Heart left ventricle (tissue), 16 donors: ENCODE measurements at regions not wholly inside any gene's neighbourhood (a gene's known extent, or its start where the extent isn't known, plus 50 kb on each side); places are given as distances from the start of the nearest gene placed in this dataset.

Experiments
- ATAC-seq, 4 donors: fragments of 200-7000 bp; cut with Tn5 transposase; one replicate each; pipeline ENCODE4 v1.9.1; 2020 to 2022; ENCODE audit warnings: moderate library complexity in 4 of 4, mild to moderate bottlenecking in 3 of 4, moderate number of reproducible peaks in 1 of 4
- DNase-seq, 5 donors: peaks; one replicate each; pipeline ENCODE4 v3.0.0-alpha.2; 2020
- H3K27ac ChIP-seq, 12 donors: fragments of 200-600 bp; sonication (generic) in 4 of 12; one replicate each; pipeline versions ENCODE4 v1.5.0 to v1.8.0; 2016 to 2022; ENCODE audit warnings: mild to moderate bottlenecking in 2 of 12
- H3K27me3 ChIP-seq, 9 donors: fragments of 200-600 bp; sonication (generic) in 2 of 9; one replicate each; pipeline versions ENCODE4 v1.5.1 to v1.8.0; 2016 to 2022; ENCODE audit warnings: mild to moderate bottlenecking in 3 of 9
- H3K36me3 ChIP-seq, 9 donors: fragments of 200-600 bp; sonication (generic) in 2 of 9; one replicate each; pipeline versions ENCODE4 v1.5.0 to v1.8.0; 2018 to 2022; ENCODE audit warnings: mild to moderate bottlenecking in 2 of 9
- H3K4me1 ChIP-seq, 12 donors: fragments of 200-600 bp; sonication (generic) in 4 of 12; one replicate each; pipeline versions ENCODE4 v1.5.0 to v1.8.0; 2016 to 2022; ENCODE audit warnings: mild to moderate bottlenecking in 3 of 12
- H3K4me3 ChIP-seq, 12 donors: fragments of 200-600 bp; sonication (generic) in 4 of 12; one replicate each; pipeline versions ENCODE4 v1.5.0 to v1.8.0; 2017 to 2022; ENCODE audit warnings: mild to moderate bottlenecking in 9 of 12, moderate library complexity in 4 of 12
- H3K9me3 ChIP-seq, 12 donors: fragments of 200-600 bp; sonication (generic) in 4 of 12; one replicate each; pipeline versions ENCODE4 v1.5.0 to v1.8.0; 2016 to 2022; ENCODE audit warnings: mild to moderate bottlenecking in 1 of 12
- POLR2A ChIP-seq, 2 donors: fragments of 450-650 bp; IDR thresholded peaks; one replicate each; pipeline ENCODE4 v1.6.1; 2017; ENCODE audit warnings: antibody characterized with exemption in 2 of 2, mild to moderate bottlenecking in 2 of 2, moderate library complexity in 2 of 2
- WGBS, 4 donors: extraction: QIAGEN DNeasy Blood & Tissue Kit in 2 of 4; methylation state at CpG; one replicate each; pipeline versions ENCODE4 v1.1.5 to v1.1.7; 2013 to 2018; 5-methylcytosine and 5-hydroxymethylcytosine counted together
- intact Hi-C, 10 donors: fragments of 100-400 bp; cut with DNase I; formaldehyde crosslinking; loops; one replicate each; pipeline versions ENCODE4 v1.11.1 to v1.14.2; 2022
- TF ChIP-seq, protein P1 (sequence below), 12 donors: fragments of 200-600 bp; sonication (generic) in 4 of 12; IDR thresholded peaks; one replicate each; pipeline versions ENCODE4 v1.5.0 to v1.8.0; 2018 to 2022; ENCODE audit warnings: antibody characterized with exemption in 12 of 12, mild to moderate bottlenecking in 5 of 12
- donor health status: ischemic (EF 13 %, LVEDD 7.1; RV severe dilation, severe dysfunction).
- donor health status: healthy with polysubstance abuse.
- donor health status: DM: no; HTN: yes; CAD: no.
- donor health status: DM: no; HTN: no; CAD: no.
- donor health status: ischemic (EF 25% LVEDD 6.9; RV normal size, moderate dysfunction).
- donor health status: ischemic (EF 25% LVEDD 5.7; RV mildly dilated, moderate dysfunction).
- donor health status: healthy.
- donor health status: DM: yes; HTN: yes; CAD: no.
- donor health status: ischemic (EF 35%, LVEDD 5.7; RV mildly dilated, moderate dysfunction).
- donor health status: nonischemic (EF 11% LVEDD 7.7; RV severe dilation, severe dysfunction).
- donor health status: DM: yes; HTN: yes; CAD: no.
- donor health status: PGD.
- donor health status: ischemic (EF 29% LVEDD 5.4; RV normal size, mild dysfunction).
- donor health status: nonischemic (EF 23%, LVEDD 6.1; RV moderate dilation, normal function).

GRCh38 chr12:84726780-84727179, 185.8 kb downstream of the SLC6A15 start:
- WGBS, 4 donors: 82 to 92% (median 87%) methylated on average over 2 of the region's 2 CpGs
- no peak for ATAC-seq

DNA sequence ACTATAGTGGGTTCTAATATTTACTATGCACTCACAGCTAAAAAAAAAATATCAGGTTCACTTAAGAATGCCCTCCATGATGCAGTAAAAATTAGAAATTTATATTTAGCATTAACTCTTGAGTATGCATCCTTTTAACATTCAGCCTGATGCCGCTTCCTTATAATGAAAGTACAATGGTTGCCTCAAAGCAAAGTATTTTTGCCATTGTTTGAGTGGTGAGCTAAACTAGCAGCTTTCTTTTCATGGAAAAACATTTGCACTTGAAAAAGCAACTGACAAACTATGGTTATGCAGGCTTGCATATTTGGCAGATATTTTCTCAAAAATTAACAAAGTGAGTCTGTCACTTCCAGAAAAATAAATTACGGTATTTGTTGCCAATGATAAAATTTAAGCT, 188.6 kb downstream of the SLC6A15 start:
- TF ChIP-seq POLR2A (IDR thresholded peaks at IDR 0.05): no peak
- TF ChIP-seq, protein P1, sequence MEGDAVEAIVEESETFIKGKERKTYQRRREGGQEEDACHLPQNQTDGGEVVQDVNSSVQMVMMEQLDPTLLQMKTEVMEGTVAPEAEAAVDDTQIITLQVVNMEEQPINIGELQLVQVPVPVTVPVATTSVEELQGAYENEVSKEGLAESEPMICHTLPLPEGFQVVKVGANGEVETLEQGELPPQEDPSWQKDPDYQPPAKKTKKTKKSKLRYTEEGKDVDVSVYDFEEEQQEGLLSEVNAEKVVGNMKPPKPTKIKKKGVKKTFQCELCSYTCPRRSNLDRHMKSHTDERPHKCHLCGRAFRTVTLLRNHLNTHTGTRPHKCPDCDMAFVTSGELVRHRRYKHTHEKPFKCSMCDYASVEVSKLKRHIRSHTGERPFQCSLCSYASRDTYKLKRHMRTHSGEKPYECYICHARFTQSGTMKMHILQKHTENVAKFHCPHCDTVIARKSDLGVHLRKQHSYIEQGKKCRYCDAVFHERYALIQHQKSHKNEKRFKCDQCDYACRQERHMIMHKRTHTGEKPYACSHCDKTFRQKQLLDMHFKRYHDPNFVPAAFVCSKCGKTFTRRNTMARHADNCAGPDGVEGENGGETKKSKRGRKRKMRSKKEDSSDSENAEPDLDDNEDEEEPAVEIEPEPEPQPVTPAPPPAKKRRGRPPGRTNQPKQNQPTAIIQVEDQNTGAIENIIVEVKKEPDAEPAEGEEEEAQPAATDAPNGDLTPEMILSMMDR (IDR thresholded peaks at IDR 0.05): no peak
- no peak for ATAC-seq
- no peak overlapping the region for H3K4me3 ChIP-seq
- 44 to 87% (median 58%) methylated on average over 2 of the region's 2 CpGs for WGBS, 4 donors
- H3K9me3 ChIP-seq: no peaks in the 10 kb centered on the region
- intact Hi-C loops: no loop called here
- no peak overlapping the region for H3K27ac ChIP-seq
- H3K4me1 ChIP-seq: no peaks in the 10 kb centered on the region
- H3K27me3 ChIP-seq: no peaks in the 10 kb centered on the region
- no peaks in the 10 kb centered on the region for H3K36me3 ChIP-seq
- no peak for DNase-seq

More at GRCh38 chr12:84726780-84727179, 185.8 kb downstream of the SLC6A15 start:
- intact Hi-C loops: no loop called here
- no peaks in the 10 kb centered on the region for H3K27me3 ChIP-seq
- no peak overlapping the region for H3K4me3 ChIP-seq
- H3K36me3 ChIP-seq: no peaks in the 10 kb centered on the region
- no peak for DNase-seq
- TF ChIP-seq POLR2A (IDR thresholded peaks at IDR 0.05): no peak
- TF ChIP-seq, protein P1 (IDR thresholded peaks at IDR 0.05): no peak
- no peaks in the 10 kb centered on the region for H3K9me3 ChIP-seq
- no peaks in the 10 kb centered on the region for H3K4me1 ChIP-seq
- no peak overlapping the region for H3K27ac ChIP-seq

DNA sequence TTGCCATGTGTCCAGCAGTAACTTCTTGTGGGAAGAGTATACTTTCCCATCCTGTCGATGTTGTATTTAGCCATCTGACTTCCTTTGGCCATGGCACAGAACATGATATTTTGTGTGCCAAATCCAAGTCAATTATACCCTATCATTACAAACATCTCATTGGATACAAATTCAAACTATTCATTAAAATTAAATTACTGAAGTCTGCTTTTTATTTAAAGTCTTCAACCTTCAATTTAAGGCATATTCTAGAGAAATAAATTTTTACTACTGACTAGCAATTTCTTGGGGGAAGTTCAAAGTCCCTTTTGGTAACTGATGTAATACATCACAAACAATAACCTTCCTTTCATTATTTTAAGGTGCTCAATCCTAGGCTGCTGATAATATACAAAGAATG, 192.6 kb downstream of the SLC6A15 start:
- no peak for ATAC-seq
- intact Hi-C loops: no loop called here
- Histone ChIP-seq H3K27me3 (no peaks in the 10 kb centered on the region), H3K4me3 (no peak overlapping the region), H3K27ac (no peak overlapping the region), H3K9me3 (no peaks in the 10 kb centered on the region), H3K36me3 (no peaks in the 10 kb centered on the region), H3K4me1 (no peaks in the 10 kb centered on the region)
- 61 to 75% (median 63%) methylated on average over 1 of the region's 1 CpG for WGBS, 4 donors
- no peak for DNase-seq
- TF ChIP-seq, protein P1 (IDR thresholded peaks at IDR 0.05): no peak
- TF ChIP-seq POLR2A (IDR thresholded peaks at IDR 0.05): no peak

DNA sequence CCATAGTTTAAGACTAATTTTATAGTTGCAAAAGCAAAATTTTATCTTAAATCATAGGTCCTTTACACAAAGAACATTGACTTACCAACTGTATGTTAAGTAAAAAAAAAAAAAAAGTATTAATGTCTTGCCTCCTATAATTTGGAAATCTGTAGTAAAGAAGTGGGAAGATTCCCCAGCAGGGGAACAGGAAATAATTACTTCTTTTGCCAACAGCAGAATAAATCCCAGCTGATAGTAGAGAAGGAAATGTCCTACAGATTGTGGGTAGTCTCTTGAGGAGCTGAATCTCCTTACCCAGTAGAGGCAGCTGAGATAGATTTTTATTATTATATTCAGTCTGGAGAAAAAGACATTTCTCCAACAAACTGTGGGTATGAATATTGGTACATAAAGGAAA, 193.7 kb downstream of the SLC6A15 start:
- H3K4me1 ChIP-seq: no peaks in the 10 kb centered on the region
- no peak for ATAC-seq
- no peaks in the 10 kb centered on the region for H3K27me3 ChIP-seq
- no peaks in the 10 kb centered on the region for H3K36me3 ChIP-seq
- intact Hi-C loops: no loop called here
- no peak overlapping the region for H3K4me3 ChIP-seq
- no peaks in the 10 kb centered on the region for H3K9me3 ChIP-seq
- no peak for DNase-seq
- TF ChIP-seq POLR2A (IDR thresholded peaks at IDR 0.05): no peak
- TF ChIP-seq, protein P1 (IDR thresholded peaks at IDR 0.05): no peak
- no peak overlapping the region for H3K27ac ChIP-seq
